ENCODE measurements at regions not wholly inside any gene's neighbourhood (a gene's known extent, or its start where the extent isn't known, plus 50 kb on each side); places are given as distances from the start of the nearest gene placed in this dataset.

GRCh38 chr5:39783756-39784421 lies 359.1 kb upstream of the DAB2 start:
- TF ChIP-seq CTCF (IDR thresholded peaks at IDR 0.05) (no peak), POLR2A (IDR thresholded peaks at IDR 0.05) (no peak)

Data from uterus (tissue), 2 donors.